Medulla oblongata (tissue), 1 donor: ENCODE measurements at regions not wholly inside any gene's neighbourhood (a gene's known extent, or its start where the extent isn't known, plus 50 kb on each side); places are given as distances from the start of the nearest gene placed in this dataset.
A peak's percentile ranks its signal among the peaks of the same experiment; 100 is the strongest.

Source experiments
- DNase-seq: peaks from one replicate; pipeline ENCODE4 v3.0.0-alpha.2; 2015; ENCODE audit errors: extremely low spot score

DNA sequence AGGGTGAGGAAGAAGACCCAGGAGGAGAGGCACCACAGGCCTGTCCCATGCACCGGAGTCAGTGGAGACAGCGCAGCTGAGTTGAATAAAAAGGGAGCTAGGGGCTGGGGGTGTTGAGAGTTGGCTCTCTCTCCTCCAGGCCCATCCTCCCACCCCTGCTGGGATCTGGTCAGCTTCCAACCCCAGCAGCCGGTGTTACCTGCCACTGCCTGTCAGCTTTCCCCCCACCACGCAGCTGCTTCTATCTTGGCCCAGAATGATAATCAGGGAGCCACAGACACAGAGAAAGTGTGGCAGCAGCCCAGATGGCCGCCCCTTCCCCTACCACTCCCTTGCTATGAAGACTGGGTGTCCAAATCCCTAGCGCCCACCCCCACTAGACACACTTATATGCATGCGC, 120.6 kb upstream of the RPL38 start:
- DNase-seq, result no peak

DNA sequence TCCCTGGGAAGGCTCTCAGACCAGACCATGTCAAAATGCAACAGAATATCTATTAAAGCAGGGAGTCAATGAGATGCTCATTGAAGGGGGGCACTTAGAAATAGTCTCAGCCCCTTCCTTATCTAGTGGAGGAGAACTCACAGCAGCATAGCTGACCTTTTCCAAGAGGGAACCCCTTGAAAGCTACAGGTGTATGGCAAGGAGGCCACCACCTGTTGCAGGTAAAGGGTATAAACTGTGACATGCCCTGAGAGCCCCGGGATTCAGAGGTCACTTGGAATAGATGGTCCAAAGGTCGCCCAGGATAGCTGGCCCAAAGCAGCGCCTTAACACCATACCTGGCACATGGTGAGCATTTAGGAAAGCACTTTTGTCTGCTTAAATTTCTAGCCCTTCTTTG, 120.2 kb upstream of the RPL38 start:
- DNase-seq, result no peak

DNA sequence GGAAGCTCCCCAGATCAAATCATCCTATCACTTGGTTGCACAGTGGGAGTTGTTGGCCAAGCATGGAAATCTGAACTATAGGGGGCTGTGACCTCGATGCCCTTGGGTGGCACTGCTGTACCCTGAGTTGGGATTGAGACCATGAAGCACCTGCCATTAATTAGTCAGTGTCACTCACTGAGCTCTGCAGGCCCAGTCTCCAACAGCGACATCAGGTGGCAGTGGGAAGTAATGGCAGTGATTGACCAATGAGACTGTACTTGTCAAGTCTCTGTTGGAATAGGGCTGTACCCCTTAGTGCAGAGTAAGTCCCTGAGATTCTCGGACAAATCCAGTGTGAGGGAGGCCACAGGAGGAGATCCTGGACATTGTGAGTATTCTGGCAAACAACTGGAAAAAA, 118.0 kb upstream of the RPL38 start:
- DNase-seq, result no peak

DNA sequence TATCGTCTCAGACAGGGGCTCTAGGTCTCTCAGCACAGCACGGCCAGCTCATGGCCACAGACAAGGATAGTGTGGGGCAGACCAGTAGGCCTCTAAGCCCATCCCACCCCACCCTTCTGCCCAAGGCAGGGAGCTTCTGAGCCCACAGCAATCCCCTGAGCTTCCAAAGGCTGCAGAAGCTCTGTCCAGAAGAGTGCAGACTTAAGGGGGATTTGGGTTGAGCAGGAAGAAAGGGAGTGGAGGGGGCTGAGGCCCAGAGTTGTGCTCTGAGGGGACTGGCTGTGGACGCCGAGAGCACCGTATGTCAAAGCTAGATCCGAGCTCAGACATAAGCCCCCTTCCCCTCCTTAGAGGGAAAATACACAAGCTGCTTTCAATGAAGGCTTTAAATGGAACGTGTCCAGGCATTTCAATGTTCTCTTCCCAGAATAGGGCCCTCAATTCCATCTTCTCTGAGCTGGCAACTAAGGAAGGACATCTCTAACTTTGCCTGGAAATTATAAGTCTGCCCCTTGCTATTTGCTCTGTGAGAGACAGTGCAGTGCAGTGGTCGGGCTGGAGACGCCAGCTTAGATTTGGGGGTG, 116.4 kb upstream of the RPL38 start:
- DNase-seq, result no peak

DNA sequence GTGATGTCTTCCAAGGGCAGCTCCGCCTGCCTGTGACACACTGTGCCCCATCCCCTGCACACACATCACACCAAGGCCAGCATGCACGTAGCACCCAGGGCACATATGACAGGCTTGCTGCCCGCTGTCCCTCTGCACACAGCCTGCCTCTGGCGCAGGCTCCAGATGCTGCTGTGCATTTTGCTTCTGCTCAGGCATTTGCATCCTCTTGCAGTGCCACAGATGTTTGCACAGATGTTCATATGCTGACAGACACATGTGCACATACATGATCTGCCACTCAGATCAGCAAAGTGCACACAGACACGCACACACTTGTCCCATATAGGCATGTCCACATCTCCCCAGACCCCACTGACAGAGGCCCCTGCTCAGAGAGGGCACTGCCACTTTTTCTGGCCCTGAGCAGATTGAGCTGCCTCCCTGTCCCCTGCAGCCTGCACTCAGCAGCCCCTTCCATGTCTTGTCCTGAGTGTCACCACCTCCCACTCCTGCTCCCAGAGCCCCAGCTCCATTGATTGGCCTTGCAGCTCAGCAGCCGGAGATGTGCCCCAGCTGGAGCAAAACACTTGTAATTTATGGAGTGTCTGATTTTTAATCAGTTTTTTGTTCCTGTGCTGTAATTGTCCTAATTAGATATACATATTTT, 115.1 kb upstream of the RPL38 start:
- no peak for DNase-seq

- DNase-seq, result no peak
Observed at GRCh38 chr17:74088934-74089329, 114.5 kb upstream of the RPL38 start.

- DNase-seq, result no peak
Observed at GRCh38 chr17:74089380-74089779, 114.1 kb upstream of the RPL38 start.

- peak; percentile 48 for DNase-seq
Observed at GRCh38 chr17:74089869-74090464, 113.5 kb upstream of the RPL38 start.

DNA sequence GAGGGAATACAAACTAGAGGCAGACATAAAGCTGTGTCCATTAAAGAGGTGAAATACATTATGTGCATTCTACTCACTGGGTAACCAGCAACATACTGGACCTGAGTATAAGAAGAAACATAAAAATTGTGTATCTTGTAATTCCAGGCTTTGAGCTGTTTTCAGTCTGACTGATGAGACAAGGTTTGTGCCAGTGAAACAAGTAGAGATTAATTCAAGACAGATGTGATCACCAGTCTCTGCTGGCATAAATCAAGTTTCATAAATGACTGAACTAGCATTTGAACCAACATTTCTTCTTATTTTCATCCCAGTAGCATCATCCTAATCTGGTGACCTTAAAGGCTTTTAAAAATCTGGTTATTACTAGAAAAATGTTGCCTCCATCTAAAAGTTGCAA, 108.8 kb upstream of the RPL38 start:
- no peak for DNase-seq

DNA sequence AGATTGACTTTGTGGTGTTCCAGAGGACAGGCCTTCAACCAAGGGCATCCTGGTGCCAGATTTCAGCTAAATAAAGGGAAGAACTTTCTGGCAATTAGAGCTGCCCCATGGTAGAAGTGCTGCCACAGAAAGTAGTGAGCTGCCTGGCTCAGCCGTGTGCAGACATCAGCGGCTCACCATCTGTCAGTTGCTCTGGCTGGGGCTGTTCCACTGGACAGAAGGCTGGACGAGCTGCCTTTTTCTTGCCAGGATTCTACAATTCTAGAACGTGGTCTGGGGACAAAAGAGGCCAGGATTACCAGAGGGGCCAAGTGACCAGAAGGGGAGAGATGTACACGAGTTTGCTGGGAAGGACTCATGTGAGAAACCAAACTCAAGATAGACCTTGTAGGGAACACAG, 107.0 kb upstream of the RPL38 start:
- DNase-seq, result no peak

DNA sequence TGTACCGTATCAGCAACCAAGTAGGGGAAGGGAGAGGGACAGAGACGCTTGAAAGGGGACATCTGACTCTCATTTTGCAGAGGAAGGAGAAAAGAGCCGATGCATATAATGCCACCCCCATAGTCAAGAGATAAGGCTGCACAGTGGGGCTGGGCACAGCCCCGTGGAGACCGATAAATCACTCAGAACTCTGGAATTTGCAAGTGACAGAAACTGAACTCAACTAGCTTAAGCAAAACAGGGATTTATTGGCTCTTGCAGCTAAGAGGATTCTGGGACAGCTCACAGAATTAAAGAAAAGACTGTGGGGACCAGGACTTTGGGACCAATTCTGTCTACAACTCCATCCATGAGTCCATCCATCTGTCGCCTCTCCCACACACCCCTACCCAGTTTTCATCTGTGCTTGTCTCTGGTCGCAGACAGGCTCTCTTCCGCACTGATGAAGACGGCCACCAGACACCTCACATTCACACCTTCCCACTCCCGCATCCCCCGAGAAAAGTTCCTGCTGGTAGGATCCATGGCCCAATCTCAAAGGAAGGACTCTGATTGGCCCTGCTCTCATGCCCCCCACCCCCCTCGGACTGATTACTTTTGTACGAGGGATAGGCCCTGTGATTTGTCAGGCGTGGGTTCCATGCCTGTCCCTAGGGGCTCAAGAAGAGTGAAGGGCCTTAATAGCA, 105.9 kb upstream of the RPL38 start:
- no peak for DNase-seq

DNA sequence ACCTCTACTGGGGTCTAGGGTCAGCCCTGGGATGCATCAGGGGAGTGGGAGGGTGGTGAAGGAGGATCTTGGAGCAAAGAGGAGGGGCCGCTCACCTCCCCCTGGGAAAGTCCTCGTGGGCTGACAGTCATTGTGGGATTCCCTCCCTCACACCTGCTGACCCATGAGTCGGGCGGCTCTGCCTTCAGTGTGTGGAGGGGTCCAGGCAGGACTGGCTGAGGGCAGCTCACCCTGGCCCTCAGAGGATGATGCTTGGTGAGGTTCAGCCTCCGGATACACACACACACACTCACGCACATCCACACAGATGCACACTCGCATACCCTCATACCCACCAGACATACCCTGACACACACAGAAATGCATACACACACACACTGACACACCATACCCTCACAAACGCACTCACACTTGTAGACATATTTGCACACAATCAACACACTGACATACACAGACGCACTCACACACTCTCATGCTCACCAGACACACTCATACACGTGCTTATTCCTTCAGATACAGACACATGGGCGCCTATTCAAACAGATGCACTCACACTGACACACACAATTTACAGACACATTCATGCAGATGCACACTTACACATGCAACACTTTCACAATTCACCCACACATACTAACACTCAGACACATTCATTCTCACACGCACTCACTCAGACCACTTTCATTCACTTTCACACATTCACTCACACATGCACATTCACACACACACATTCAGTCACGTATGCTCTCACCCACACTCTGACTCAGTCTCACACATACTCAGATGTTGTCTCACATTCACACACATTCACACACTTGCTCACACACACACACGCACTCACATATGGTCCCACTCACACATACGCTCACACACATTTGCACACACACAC, 105.1 kb upstream of the RPL38 start:
- no peak for DNase-seq

DNA sequence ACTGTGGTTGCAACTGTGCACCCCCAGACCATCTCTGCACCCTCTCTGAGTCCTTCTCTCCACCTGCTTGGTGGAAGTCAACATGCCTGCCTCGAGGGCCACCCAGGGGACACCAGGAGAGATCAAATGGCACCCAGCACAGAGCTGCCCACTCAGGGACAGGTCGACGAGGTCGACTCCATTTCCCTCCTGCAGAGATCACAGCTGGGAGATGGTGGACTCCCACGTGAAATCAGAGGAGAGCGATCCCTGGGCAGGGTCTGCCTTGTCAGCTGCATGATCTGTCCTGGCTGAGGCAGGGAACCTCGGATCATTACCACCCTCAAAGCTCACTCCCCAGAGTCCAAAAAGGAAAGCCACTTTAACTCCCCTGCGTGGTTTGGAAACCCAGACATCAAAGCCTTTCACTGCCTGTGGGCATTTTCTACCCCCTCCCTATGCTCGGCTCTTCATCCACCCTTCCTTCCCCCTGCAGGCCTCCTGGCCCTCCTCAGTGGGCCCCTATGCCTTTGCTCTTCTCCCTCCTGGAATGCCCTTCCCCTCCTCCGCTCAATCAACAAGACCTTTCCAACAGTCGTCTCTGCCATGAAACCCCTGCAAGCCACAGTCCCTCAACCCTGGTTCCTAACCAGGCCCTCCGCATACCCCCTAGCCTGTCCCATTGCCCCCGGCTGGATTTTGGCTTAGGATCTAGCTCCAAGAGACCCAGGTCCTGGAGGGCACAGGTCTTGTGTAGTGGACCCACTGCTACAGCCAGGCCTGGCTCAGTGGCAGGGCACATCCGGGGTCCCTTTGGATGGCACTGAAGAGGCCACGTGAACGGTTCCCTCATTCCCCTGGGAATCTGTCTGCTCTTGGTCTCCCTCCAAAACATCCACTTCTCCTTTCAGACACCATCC, 103.8 kb upstream of the RPL38 start:
- DNase-seq, result no peak

- no peak for DNase-seq
Observed at GRCh38 chr17:74104921-74105320, 98.6 kb upstream of the RPL38 start.

GRCh38 chr17:74107107-74107506, 96.4 kb upstream of the RPL38 start:
- no peak for DNase-seq

DNA sequence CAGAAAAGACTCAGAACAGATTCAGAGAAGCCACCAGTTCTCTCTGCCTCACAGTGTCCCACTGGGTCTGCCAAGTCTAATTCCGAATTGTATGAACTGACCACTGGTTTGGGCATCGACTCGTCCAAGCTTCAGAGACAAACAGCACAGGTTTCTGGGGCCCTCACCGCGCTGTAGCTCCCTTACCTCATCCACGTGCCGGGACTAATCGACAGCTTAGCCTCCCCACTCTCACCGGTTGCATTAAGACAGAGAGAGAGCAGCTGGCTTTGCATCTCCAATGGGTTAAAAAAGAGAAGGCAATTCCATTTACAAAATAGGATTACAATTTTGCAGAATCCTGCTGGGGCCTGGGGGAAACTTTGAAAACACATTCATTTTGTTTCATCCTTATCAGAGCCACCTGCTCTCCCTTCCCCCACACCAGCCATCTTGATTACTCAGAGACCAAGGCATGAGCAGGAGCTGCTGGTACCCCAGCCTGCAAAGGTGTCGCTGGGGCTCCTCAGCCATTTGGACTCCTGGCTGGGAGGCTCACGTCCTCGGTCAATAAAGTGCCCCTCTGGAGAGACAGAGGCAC, 95.3 kb upstream of the RPL38 start:
- no peak for DNase-seq

- DNase-seq, result no peak
Observed at GRCh38 chr17:74110467-74110866, 93.0 kb upstream of the RPL38 start.

- no peak for DNase-seq
Observed at GRCh38 chr17:74113326-74113725, 90.2 kb upstream of the RPL38 start.

GRCh38 chr17:74113952-74114351, 89.5 kb upstream of the RPL38 start:
- no peak for DNase-seq

DNA sequence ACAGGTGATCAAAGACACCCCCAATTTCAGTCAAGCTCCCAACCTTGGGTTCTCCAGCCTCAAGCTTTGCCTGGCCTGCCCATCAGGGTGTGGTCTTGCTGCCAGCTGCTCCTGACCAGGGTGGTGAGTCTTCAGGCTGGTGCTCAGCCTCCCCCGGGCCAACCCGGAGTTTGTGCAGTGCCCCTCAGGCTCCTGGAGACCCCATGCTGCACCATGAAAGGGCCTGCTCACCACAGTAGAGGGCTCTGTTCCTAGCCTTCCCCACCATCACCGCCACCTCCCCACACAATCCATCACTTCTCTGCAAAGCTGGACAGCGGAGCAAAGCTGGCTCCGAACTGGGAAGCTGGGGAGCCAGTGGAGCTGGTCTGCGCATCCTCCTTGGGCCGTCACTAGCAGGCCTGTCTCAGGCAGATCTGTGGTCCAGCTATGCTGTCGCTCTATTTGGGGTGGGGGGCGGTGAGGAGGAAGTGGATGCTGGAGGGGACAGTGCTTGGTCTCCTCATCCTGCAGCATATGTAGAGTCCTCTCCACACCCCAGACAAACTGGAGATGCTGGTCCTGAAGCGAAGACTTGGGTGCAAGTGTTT, 88.5 kb upstream of the RPL38 start:
- no peak for DNase-seq
